PC-3 (cell line): ENCODE measurements at regions not wholly inside any gene's neighbourhood (a gene's known extent, or its start where the extent isn't known, plus 50 kb on each side); places are given as distances from the start of the nearest gene placed in this dataset.

Experiments used
- EZH2 ChIP-seq: fragments of 300-600 bp; sonication (generic); IDR thresholded peaks from one replicate; pipeline ENCODE4 v1.6.1; 2017; ENCODE audit warnings: antibody characterized with exemption, mild to moderate bottlenecking, low read length; ENCODE audit not compliant: unreplicated experiment
- EZH2phosphoT487 ChIP-seq: fragments of 300-600 bp; sonication (generic); IDR thresholded peaks from 2 replicates; pipeline ENCODE4 v1.6.1; 2018; ENCODE audit warnings: mild to moderate bottlenecking, antibody characterized with exemption, low read length, borderline replicate concordance
- TF ChIP-seq, protein P1 (sequence below): fragments of 300-600 bp; sonication (generic); conservative IDR thresholded peaks from 2 replicates; pipeline ENCODE4 v1.5.1; 2017; ENCODE audit warnings: antibody characterized with exemption, low read depth, mild to moderate bottlenecking, low read length

DNA sequence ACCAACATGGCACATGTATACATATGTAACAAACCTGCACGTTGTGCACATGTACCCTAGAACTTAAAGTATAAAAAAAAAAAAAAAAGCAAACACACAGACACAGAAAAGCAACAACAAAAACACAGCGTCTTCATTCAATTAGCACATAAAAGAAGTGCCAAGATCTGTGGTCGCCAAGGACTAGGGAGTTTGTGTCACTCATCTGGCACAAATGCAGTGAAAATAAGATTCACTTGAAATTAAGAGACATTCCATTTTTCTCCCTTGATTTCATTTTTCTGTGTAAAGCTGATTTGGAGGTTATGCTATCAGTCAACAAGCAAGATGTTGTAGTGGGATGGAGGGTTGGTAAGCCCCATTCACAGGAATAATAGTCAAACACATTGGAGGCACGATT lies 115.3 kb downstream of the FAT4 start:
- TF ChIP-seq, protein P1, sequence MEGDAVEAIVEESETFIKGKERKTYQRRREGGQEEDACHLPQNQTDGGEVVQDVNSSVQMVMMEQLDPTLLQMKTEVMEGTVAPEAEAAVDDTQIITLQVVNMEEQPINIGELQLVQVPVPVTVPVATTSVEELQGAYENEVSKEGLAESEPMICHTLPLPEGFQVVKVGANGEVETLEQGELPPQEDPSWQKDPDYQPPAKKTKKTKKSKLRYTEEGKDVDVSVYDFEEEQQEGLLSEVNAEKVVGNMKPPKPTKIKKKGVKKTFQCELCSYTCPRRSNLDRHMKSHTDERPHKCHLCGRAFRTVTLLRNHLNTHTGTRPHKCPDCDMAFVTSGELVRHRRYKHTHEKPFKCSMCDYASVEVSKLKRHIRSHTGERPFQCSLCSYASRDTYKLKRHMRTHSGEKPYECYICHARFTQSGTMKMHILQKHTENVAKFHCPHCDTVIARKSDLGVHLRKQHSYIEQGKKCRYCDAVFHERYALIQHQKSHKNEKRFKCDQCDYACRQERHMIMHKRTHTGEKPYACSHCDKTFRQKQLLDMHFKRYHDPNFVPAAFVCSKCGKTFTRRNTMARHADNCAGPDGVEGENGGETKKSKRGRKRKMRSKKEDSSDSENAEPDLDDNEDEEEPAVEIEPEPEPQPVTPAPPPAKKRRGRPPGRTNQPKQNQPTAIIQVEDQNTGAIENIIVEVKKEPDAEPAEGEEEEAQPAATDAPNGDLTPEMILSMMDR, result no peak
- no peak for TF ChIP-seq EZH2
- no peak for TF ChIP-seq EZH2phosphoT487
